ENCODE measurements at regions not wholly inside any gene's neighbourhood (a gene's known extent, or its start where the extent isn't known, plus 50 kb on each side); places are given as distances from the start of the nearest gene placed in this dataset.
"Not testable (repeated sequence)": the region's sequence is repeated elsewhere in the genome, so short reads cannot be mapped to it uniquely, and the experiment has no call there.

GRCh38 chr12:59517522-59517921 is 78.3 kb upstream of the SLC16A7 start:
- DNase-seq (ENCODE audit: low spot score), result no peak

GRCh38 chr12:59500915-59501314 is 94.9 kb upstream of the SLC16A7 start:
- DNase-seq (ENCODE audit: low spot score), result no peak

- no peak for DNase-seq (ENCODE audit: low spot score)
Observed at GRCh38 chr12:59500335-59500734, 95.5 kb upstream of the SLC16A7 start.

GRCh38 chr12:59499774-59500173 is 96.1 kb upstream of the SLC16A7 start:
- DNase-seq (ENCODE audit: low spot score), result no peak

- DNase-seq (ENCODE audit: low spot score), result no peak
Observed at GRCh38 chr12:59494617-59495016, 101.2 kb upstream of the SLC16A7 start.

GRCh38 chr12:59491877-59492276 is 104.0 kb upstream of the SLC16A7 start:
- DNase-seq (ENCODE audit: low spot score), result no peak

GRCh38 chr12:59486827-59487226 is 109.0 kb upstream of the SLC16A7 start:
- DNase-seq (ENCODE audit: low spot score), result no peak

- peak; percentile 43 for DNase-seq (ENCODE audit: low spot score)
Observed at GRCh38 chr12:59484575-59484974, 111.3 kb upstream of the SLC16A7 start.

GRCh38 chr12:59474236-59474635 is 121.6 kb upstream of the SLC16A7 start:
- not testable (repeated sequence) for DNase-seq (ENCODE audit: low spot score)

- DNase-seq (ENCODE audit: low spot score), result no peak
Observed at GRCh38 chr12:59472273-59472672, 123.6 kb upstream of the SLC16A7 start.

- no peak for DNase-seq (ENCODE audit: low spot score)
Observed at GRCh38 chr12:59459966-59460660, 135.7 kb upstream of the SLC16A7 start.

- DNase-seq (ENCODE audit: low spot score), result no peak
Observed at GRCh38 chr12:59453475-59453874, 142.4 kb upstream of the SLC16A7 start.

GRCh38 chr12:59452746-59453145 is 143.1 kb upstream of the SLC16A7 start:
- DNase-seq (ENCODE audit: low spot score), result no peak

GRCh38 chr12:59452259-59452658 is 143.6 kb upstream of the SLC16A7 start:
- DNase-seq (ENCODE audit: low spot score), result no peak

- DNase-seq (ENCODE audit: low spot score), result no peak
Observed at GRCh38 chr12:59446116-59446515, 149.7 kb upstream of the SLC16A7 start.

GRCh38 chr12:59444932-59445331 is 150.9 kb upstream of the SLC16A7 start:
- DNase-seq (ENCODE audit: low spot score), result peak; percentile 13

- DNase-seq (ENCODE audit: low spot score), result no peak
Observed at GRCh38 chr12:59432057-59432456, 163.8 kb upstream of the SLC16A7 start.

- no peak for DNase-seq (ENCODE audit: low spot score)
Observed at GRCh38 chr12:59431266-59431665, 164.6 kb upstream of the SLC16A7 start.

- DNase-seq (ENCODE audit: low spot score), result no peak
Observed at GRCh38 chr12:59429766-59430165, 166.1 kb upstream of the SLC16A7 start.

GRCh38 chr12:59425798-59426197 is 170.0 kb upstream of the SLC16A7 start:
- DNase-seq (ENCODE audit: low spot score), result no peak

- DNase-seq (ENCODE audit: low spot score), result not testable (repeated sequence)
Observed at GRCh38 chr12:59424666-59425065, 171.2 kb upstream of the SLC16A7 start.

- no peak for DNase-seq (ENCODE audit: low spot score)
Observed at GRCh38 chr12:59414051-59414450, 181.8 kb upstream of the SLC16A7 start.

GRCh38 chr12:59408431-59408830 is 187.4 kb upstream of the SLC16A7 start:
- DNase-seq (ENCODE audit: low spot score), result no peak

- no peak for DNase-seq (ENCODE audit: low spot score)
Observed at GRCh38 chr12:59407799-59408198, 188.0 kb upstream of the SLC16A7 start.
